MM.1S (cell line): ENCODE measurements at regions not wholly inside any gene's neighbourhood (a gene's known extent, or its start where the extent isn't known, plus 50 kb on each side); places are given as distances from the start of the nearest gene placed in this dataset.

Experiments
- CTCF ChIP-seq: fragments of 300-600 bp; sonication (generic); IDR thresholded peaks from 2 replicates; pipeline ENCODE4 v1.5.1; 2016; ENCODE audit warnings: antibody characterized with exemption, low read length, mixed read lengths
- EZH2 ChIP-seq: fragments of 300-600 bp; sonication (generic); optimal IDR thresholded peaks from 2 replicates; pipeline ENCODE3; 2017; ENCODE audit warnings: low read depth, mild to moderate bottlenecking, antibody characterized with exemption, low read length, mixed read lengths
- EZH2phosphoT487 ChIP-seq: fragments of 300-600 bp; sonication (generic); IDR thresholded peaks from 2 replicates; pipeline ENCODE4 v1.6.1; 2018; ENCODE audit warnings: antibody characterized with exemption, low read length

- TF ChIP-seq CTCF = no peak
- no peak for TF ChIP-seq EZH2
- TF ChIP-seq EZH2phosphoT487 = no peak
Measured at GRCh38 chr10:88057720-88058119, 194.3 kb downstream of the PTEN start.
